H1 (cell line): ENCODE measurements at regions not wholly inside any gene's neighbourhood (a gene's known extent, or its start where the extent isn't known, plus 50 kb on each side); places are given as distances from the start of the nearest gene placed in this dataset.

Experiments used
- CTCF ChIA-PET: fragments of 300-600 bp; sonication (Branson Sonifier 250); formaldehyde crosslinking; loops from one replicate; lab custom pipeline; 2021; ENCODE audit not compliant: partially characterized antibody; lab: Charles Lee
- POLR2A ChIA-PET: fragments of 300-600 bp; sonication (Branson Sonifier 250); formaldehyde crosslinking; loops from one replicate; lab custom pipeline; 2021; ENCODE audit warnings: inconsistent platforms; ENCODE audit not compliant: partially characterized antibody; lab: Charles Lee
- DNase-seq, 2 experiments: peaks; one replicate each; pipeline versions ENCODE4 v3.0.0 to v3.0.0-alpha.2; 2010 to 2022; ENCODE audit warnings: low spot score in 2 of 2, low read depth in 1 of 2, mixed read lengths in 1 of 2
- FAIRE-seq: peaks from 2 replicates; lab custom pipeline; 2011; peaks lifted over from hg19 to GRCh38; lab: Jason Lieb, UNC
- H2AFZ ChIP-seq: 2 replicates; pipeline ENCODE4 v1.8.1; 2012; ENCODE audit warnings: low read length, inconsistent platforms
- H2AK5ac ChIP-seq: 2 replicates; pipeline ENCODE4 v1.6.1; 2013; ENCODE audit warnings: low read depth, low read length
- H2BK120ac ChIP-seq: replicated peaks from 2 replicates; pipeline ENCODE3; 2013; ENCODE audit warnings: low read depth, low read length, inconsistent platforms
- H2BK12ac ChIP-seq: 2 replicates; pipeline ENCODE4 v1.6.1; 2013; ENCODE audit warnings: low read depth, low read length
- H2BK15ac ChIP-seq: 2 replicates; pipeline ENCODE4 v1.6.1; 2013; ENCODE audit warnings: low read length
- H2BK20ac ChIP-seq: 2 replicates; pipeline ENCODE4 v1.6.1; 2013; ENCODE audit warnings: low read length
- H2BK5ac ChIP-seq: 2 replicates; pipeline ENCODE4 v1.6.1; 2013; ENCODE audit warnings: low read depth, low read length
- H3K14ac ChIP-seq: 2 replicates; pipeline ENCODE4 v1.6.1; 2013; ENCODE audit warnings: inconsistent platforms; ENCODE audit not compliant: insufficient read length
- H3K18ac ChIP-seq: 2 replicates; pipeline ENCODE4 v1.6.1; 2013; ENCODE audit warnings: low read length; ENCODE audit errors: extremely low read depth
- H3K23ac ChIP-seq: 2 replicates; pipeline ENCODE4 v1.6.1; 2013; ENCODE audit warnings: inconsistent platforms; ENCODE audit not compliant: insufficient read length
- H3K23me2 ChIP-seq: 2 replicates; pipeline ENCODE4 v1.6.1; 2013; ENCODE audit warnings: low read depth, low read length
- H3K27ac ChIP-seq: 2 replicates; pipeline ENCODE4 v1.6.1; 2011; ENCODE audit warnings: low read depth, low read length, inconsistent platforms
- H3K27me3 ChIP-seq, 4 experiments: replicated peaks in 1 of 4; 1 replicate in 1 of 4; 2 replicates in 3 of 4; pipeline versions ENCODE4 v1.6.1 to v1.8.1; 2011 to 2013; ENCODE audit warnings: low read length in 3 of 4, mild to moderate bottlenecking in 3 of 4, inconsistent platforms in 2 of 4, mixed read lengths in 2 of 4, moderate library complexity in 1 of 4; ENCODE audit not compliant: control insufficient read depth in 3 of 4, insufficient read depth in 3 of 4; ENCODE audit errors: extremely low read depth in 1 of 4
- H3K36me3 ChIP-seq, 4 experiments: 2 replicates each; pipeline versions ENCODE4 v1.6.1 to v1.8.1; 2011 to 2013; ENCODE audit warnings: mild to moderate bottlenecking in 4 of 4, low read length in 3 of 4, moderate library complexity in 2 of 4, control low read depth in 1 of 4, inconsistent platforms in 1 of 4; ENCODE audit not compliant: insufficient read depth in 4 of 4, control insufficient read depth in 2 of 4
- H3K4ac ChIP-seq: replicated peaks from 2 replicates; pipeline ENCODE3; 2013; ENCODE audit warnings: low read length, low read depth, mixed read lengths, inconsistent platforms; ENCODE audit not compliant: insufficient read length
- H3K4me1 ChIP-seq, 4 experiments: replicated peaks in 1 of 4; 1 replicate in 1 of 4; 2 replicates in 3 of 4; pipeline versions ENCODE4 v1.6.1 to v1.8.1; 2011 to 2013; ENCODE audit warnings: low read length in 3 of 4, inconsistent platforms in 2 of 4, mixed read lengths in 1 of 4; ENCODE audit not compliant: insufficient read depth in 4 of 4, control insufficient read depth in 3 of 4
- H3K4me2 ChIP-seq, 2 experiments: 2 replicates each; pipeline versions ENCODE4 v1.6.1 to v1.8.1; 2011 to 2013; ENCODE audit warnings: low read depth in 2 of 2, low read length in 2 of 2, control low read depth in 1 of 2, inconsistent platforms in 1 of 2, mild to moderate bottlenecking in 1 of 2; ENCODE audit not compliant: insufficient read depth in 1 of 2
- H3K4me3 ChIP-seq, 4 experiments: fragments of 200-600, 300-600 bp in 1 of 4; sonication (generic), shearing (Covaris generic), sonication (Bioruptor Twin) in 1 of 4; 2 replicates each; pipeline versions ENCODE4 v1.5.1 to v1.8.1; 2011 to 2016; ENCODE audit warnings: low read length in 4 of 4, low read depth in 3 of 4, control low read depth in 2 of 4, inconsistent platforms in 2 of 4, mild to moderate bottlenecking in 2 of 4, mixed read lengths in 1 of 4, moderate library complexity in 1 of 4; ENCODE audit not compliant: insufficient read depth in 2 of 4; ENCODE audit errors: extremely low read depth in 1 of 4
- H3K56ac ChIP-seq: replicated peaks from 2 replicates; pipeline ENCODE3; 2013; ENCODE audit warnings: low read depth, mild to moderate bottlenecking, mixed read lengths, low read length, inconsistent platforms; ENCODE audit not compliant: insufficient read length
- H3K79me1 ChIP-seq: 2 replicates; pipeline ENCODE4 v1.6.1; 2013; ENCODE audit warnings: low read depth, low read length, control low read depth
- H3K79me2 ChIP-seq, 2 experiments: 2 replicates each; pipeline versions ENCODE4 v1.6.1 to v1.8.1; 2012 to 2013; ENCODE audit warnings: low read length in 2 of 2, mild to moderate bottlenecking in 2 of 2, inconsistent platforms in 1 of 2; ENCODE audit not compliant: insufficient read depth in 2 of 2, control insufficient read depth in 1 of 2
- H3K9ac ChIP-seq, 4 experiments: replicated peaks in 1 of 4; 1 replicate in 1 of 4; 2 replicates in 3 of 4; pipeline versions ENCODE4 v1.6.1 to v1.8.1; 2011 to 2013; ENCODE audit warnings: low read depth in 3 of 4, low read length in 3 of 4, control low read depth in 2 of 4, mild to moderate bottlenecking in 2 of 4, moderate library complexity in 2 of 4, inconsistent platforms in 1 of 4; ENCODE audit errors: extremely low read depth in 1 of 4
- H3K9me3 ChIP-seq, 2 experiments: 2 replicates each; pipeline versions ENCODE4 v1.6.1 to v1.8.1; 2012 to 2013; ENCODE audit warnings: mild to moderate bottlenecking in 2 of 2, moderate library complexity in 2 of 2, control low read depth in 1 of 2, inconsistent platforms in 1 of 2, low read depth in 1 of 2, low read length in 1 of 2, mixed read lengths in 1 of 2; ENCODE audit not compliant: insufficient read depth in 2 of 2
- H4K20me1 ChIP-seq, 2 experiments: replicated peaks in 1 of 2; 2 replicates each; pipeline versions ENCODE3 to v1.8.1; 2011 to 2013; ENCODE audit warnings: inconsistent platforms in 2 of 2, low read length in 2 of 2, mild to moderate bottlenecking in 1 of 2; ENCODE audit not compliant: insufficient read depth in 2 of 2, control insufficient read depth in 1 of 2
- H4K5ac ChIP-seq: 2 replicates; pipeline ENCODE4 v1.6.1; 2013; ENCODE audit warnings: low read length, low read depth, mixed read lengths, inconsistent platforms; ENCODE audit not compliant: insufficient read length
- H4K8ac ChIP-seq: 2 replicates; pipeline ENCODE4 v1.8.0; 2013; ENCODE audit warnings: mild to moderate bottlenecking, moderate library complexity, low read length, inconsistent platforms; ENCODE audit not compliant: insufficient read depth; ENCODE audit errors: extremely low read depth
- H4K91ac ChIP-seq: replicated peaks from 2 replicates; pipeline ENCODE3; 2013; ENCODE audit warnings: low read length, mixed read lengths, inconsistent platforms; ENCODE audit not compliant: insufficient read length
- ASH2L ChIP-seq: fragments of 200-600, 300-600 bp; sonication (generic); IDR thresholded peaks from one replicate; pipeline ENCODE4 v1.7.1; 2017; ENCODE audit warnings: low read length
- ATF3 ChIP-seq: IDR thresholded peaks from 2 replicates; pipeline ENCODE4 v1.6.1; 2011; ENCODE audit warnings: low read depth, mild to moderate bottlenecking, low read length; ENCODE audit not compliant: insufficient read depth
- BRCA1 ChIP-seq: IDR thresholded peaks from 2 replicates; pipeline ENCODE4 v1.6.1; 2012; ENCODE audit warnings: low read depth, low read length, improper control_type of control experiment
- CEBPB ChIP-seq: IDR thresholded peaks from 2 replicates; pipeline ENCODE4 v1.6.1; 2012; ENCODE audit warnings: low read depth, low read length
- EP300 ChIP-seq, 2 experiments: IDR thresholded peaks; 1 replicate in 1 of 2; 2 replicates in 1 of 2; pipeline ENCODE4 v1.6.1; 2011 to 2012; ENCODE audit warnings: low read depth in 2 of 2, low read length in 2 of 2, mild to moderate bottlenecking in 2 of 2, borderline replicate concordance in 1 of 2, inconsistent platforms in 1 of 2, moderate library complexity in 1 of 2
- EZH2 ChIP-seq: fragments of 200-600 bp; sonication (generic); IDR thresholded peaks from 2 replicates; pipeline ENCODE4 v1.7.1; 2012; ENCODE audit warnings: low read depth, mild to moderate bottlenecking, moderate library complexity, low read length, inconsistent platforms; ENCODE audit not compliant: severe bottlenecking
- GTF2F1 ChIP-seq: IDR thresholded peaks from 2 replicates; pipeline ENCODE4 v1.6.1; 2012; ENCODE audit warnings: low read depth, low read length, improper control_type of control experiment, borderline replicate concordance
- KDM1A ChIP-seq: fragments of 200-600, 300-600 bp; sonication (generic); IDR thresholded peaks from 2 replicates; pipeline ENCODE4 v1.7.1; 2016; ENCODE audit warnings: mild to moderate bottlenecking, low read length, borderline replicate concordance
- KDM4A ChIP-seq: IDR thresholded peaks from one replicate; pipeline ENCODE4 v1.7.1; 2012; ENCODE audit warnings: low read depth, mild to moderate bottlenecking, moderate library complexity, low read length, inconsistent platforms; ENCODE audit not compliant: severe bottlenecking
- PHF8 ChIP-seq: fragments of 200-600 bp; sonication (generic); conservative IDR thresholded peaks from 2 replicates; pipeline ENCODE4 v1.7.1; 2012; ENCODE audit warnings: low read depth, mild to moderate bottlenecking, inconsistent platforms, low read length, moderate library complexity
- POLR2A ChIP-seq, 2 experiments: IDR thresholded peaks; 1 replicate in 1 of 2; 2 replicates in 1 of 2; pipeline ENCODE4 v1.6.1; 2011; ENCODE audit warnings: low read depth in 2 of 2, low read length in 2 of 2, mild to moderate bottlenecking in 2 of 2; ENCODE audit errors: control extremely low read depth in 1 of 2
- SIRT6 ChIP-seq: IDR thresholded peaks from one replicate; pipeline ENCODE4 v1.7.1; 2012; ENCODE audit warnings: low read length, inconsistent platforms
- SP4 ChIP-seq: IDR thresholded peaks from 2 replicates; pipeline ENCODE4 v1.6.1; 2012; ENCODE audit warnings: low read length, inconsistent platforms
- SRF ChIP-seq: IDR thresholded peaks from 2 replicates; pipeline ENCODE4 v1.6.1; 2011; ENCODE audit warnings: mild to moderate bottlenecking, low read depth, low read length, moderate library complexity
- TBP ChIP-seq: IDR thresholded peaks from 2 replicates; pipeline ENCODE4 v1.6.1; 2011; ENCODE audit warnings: low read depth, low read length, improper control_type of control experiment
- TEAD4 ChIP-seq: IDR thresholded peaks from 2 replicates; pipeline ENCODE4 v1.6.1; 2012; ENCODE audit warnings: low read depth, low read length, inconsistent platforms, mixed read lengths
- WGBS, 2 experiments: shearing (Covaris generic) in 1 of 2; methylation state at CpG; one replicate each; pipeline versions ENCODE4 v1.1.6 to v1.1.7; 2013 to 2015; ENCODE audit warnings: low lambda C conversion rate in 2 of 2, mixed read lengths in 2 of 2, inconsistent platforms in 1 of 2, low coverage in 1 of 2, missing lambda C conversion rate in 1 of 2; ENCODE audit not compliant: insufficient replicate concordance in 2 of 2, insufficient coverage in 1 of 2, insufficient read length in 1 of 2; ENCODE audit errors: extremely low coverage in 1 of 2, missing lambda C conversion rate in 1 of 2; 5-methylcytosine and 5-hydroxymethylcytosine counted together

- no peaks in the 10 kb centered on the region for H3K27me3 ChIP-seq
- H2BK15ac ChIP-seq = no peak overlapping the region
- no peaks in the 10 kb centered on the region for H3K79me1 ChIP-seq
- H3K9me3 ChIP-seq = peaks cover 0 to 2% of the 10 kb centered on the region in 2 experiments; a peak in 1 of 4 replicates
- no peak overlapping the region for H2AFZ ChIP-seq
- H2AK5ac ChIP-seq = no peak overlapping the region
- 0 out of 2 replicates have a peak overlapping the region, but pooled peaks have one; percentile 27 for H2BK20ac ChIP-seq
- POLR2A ChIA-PET = no interaction called here
- no peak overlapping the region for H2BK120ac ChIP-seq
- no peak overlapping the region for H2BK5ac ChIP-seq
- no peak overlapping the region for H4K5ac ChIP-seq
- H3K27ac ChIP-seq = no peak overlapping the region
- FAIRE-seq = no peak
- H3K14ac ChIP-seq = no peak overlapping the region
- CTCF ChIA-PET = no interaction called here
- H3K4me3 ChIP-seq = no peak overlapping the region
- H3K56ac ChIP-seq = no peak overlapping the region
- no peak for DNase-seq
- no peaks in the 10 kb centered on the region for H4K20me1 ChIP-seq
- H4K91ac ChIP-seq = no peak overlapping the region
- no peak overlapping the region for H3K9ac ChIP-seq
- no peak overlapping the region for H3K4ac ChIP-seq
- H3K36me3 ChIP-seq = no peaks in the 10 kb centered on the region
- no peak overlapping the region for H3K18ac ChIP-seq
- H3K23ac ChIP-seq = no peak overlapping the region
- WGBS, 2 experiments = 89% methylated on average over 3 of the region's 3 CpGs; no CpG with 5 or more reads in 1 of the 2 experiments
- no peaks in the 10 kb centered on the region for H3K23me2 ChIP-seq
- H2BK12ac ChIP-seq = no peak overlapping the region
- H3K4me1 ChIP-seq = peaks cover 0 to 5% (median under 1%) of the 10 kb centered on the region in 4 experiments; a peak in 1 of 7 replicates
- peak overlapping the region in 1 of 2 experiments; percentile 52; a peak in 1 of 4 replicates for H3K4me2 ChIP-seq
- no peak overlapping the region for H4K8ac ChIP-seq
- no peaks in the 10 kb centered on the region for H3K79me2 ChIP-seq
- no peak for TF ChIP-seq PHF8
- no peak for TF ChIP-seq BRCA1
- TF ChIP-seq KDM1A = no peak
- no peak for TF ChIP-seq EP300 (IDR thresholded peaks at IDR 0.05; ENCODE audit: borderline replicate concordance in 1 of 2, low read depth in 2 of 2, low read length in 2 of 2)
- no peak for TF ChIP-seq SIRT6
- no peak for TF ChIP-seq ATF3
- no peak for TF ChIP-seq KDM4A
- no peak for TF ChIP-seq GTF2F1
- no peak for TF ChIP-seq TEAD4
- TF ChIP-seq POLR2A (IDR thresholded peaks at IDR 0.05; ENCODE audit: control extremely low read depth in 1 of 2, low read depth in 2 of 2, low read length in 2 of 2) = no peak
- TF ChIP-seq SRF = no peak
- TF ChIP-seq CEBPB = no peak
- no peak for TF ChIP-seq ASH2L
- no peak for TF ChIP-seq TBP
- TF ChIP-seq SP4 = no peak
- TF ChIP-seq EZH2 = no peak
These were observed 418.8 kb upstream of the SMIM21 start for GRCh38 chr18:75846321-75846720.
